ENCODE measurements at regions not wholly inside any gene's neighbourhood (a gene's known extent, or its start where the extent isn't known, plus 50 kb on each side); places are given as distances from the start of the nearest gene placed in this dataset.

GRCh38 chr1:73637264-73637663 is 560.7 kb downstream of the LRRIQ3 start:
- intact Hi-C loops (cut with DNase I) = no loop called here
- no peak for TF ChIP-seq CTCF (IDR thresholded peaks at IDR 0.05)
- Histone ChIP-seq H3K9me3 (no peaks in the 10 kb centered on the region), H3K36me3 (no peaks in the 10 kb centered on the region), H3K27ac (no peak overlapping the region), H3K4me1 (no peaks in the 10 kb centered on the region), H3K4me3 (no peak overlapping the region), H3K27me3 (no peaks in the 10 kb centered on the region)
- 64 to 68% methylated on average over 2 of the region's 2 CpGs for WGBS, 2 donors
- no peak for ATAC-seq
- DNase-seq = no peak

DNA sequence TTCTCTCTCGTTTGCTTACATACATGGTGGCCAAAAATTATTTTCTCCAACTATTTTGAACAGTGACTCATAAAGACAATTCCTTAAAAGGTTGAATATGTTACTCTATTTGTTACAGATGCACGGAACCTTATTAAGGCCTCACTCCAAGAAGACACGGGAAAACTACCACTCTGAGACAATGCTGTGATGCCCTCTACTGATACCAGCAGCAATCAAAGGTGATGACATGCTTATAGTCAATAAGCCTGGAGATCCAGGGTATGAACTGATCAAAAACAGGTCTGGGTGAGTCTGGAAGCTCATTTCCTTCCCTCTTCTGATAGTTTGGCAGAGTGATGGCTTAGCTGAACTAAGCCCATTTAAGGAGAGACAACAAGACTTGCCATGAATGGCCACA is 563.0 kb downstream of the LRRIQ3 start:
- Histone ChIP-seq H3K9me3 (no peaks in the 10 kb centered on the region), H3K27ac (no peak overlapping the region), H3K27me3 (no peaks in the 10 kb centered on the region), H3K4me1 (no peaks in the 10 kb centered on the region), H3K4me3 (no peak overlapping the region), H3K36me3 (no peaks in the 10 kb centered on the region)
- WGBS, 2 donors = 65 to 76% methylated on average over 3 of the region's 3 CpGs
- intact Hi-C loops (cut with DNase I) = no loop called here
- ATAC-seq = no peak
- DNase-seq = no peak
- TF ChIP-seq CTCF (IDR thresholded peaks at IDR 0.05) = no peak

DNA sequence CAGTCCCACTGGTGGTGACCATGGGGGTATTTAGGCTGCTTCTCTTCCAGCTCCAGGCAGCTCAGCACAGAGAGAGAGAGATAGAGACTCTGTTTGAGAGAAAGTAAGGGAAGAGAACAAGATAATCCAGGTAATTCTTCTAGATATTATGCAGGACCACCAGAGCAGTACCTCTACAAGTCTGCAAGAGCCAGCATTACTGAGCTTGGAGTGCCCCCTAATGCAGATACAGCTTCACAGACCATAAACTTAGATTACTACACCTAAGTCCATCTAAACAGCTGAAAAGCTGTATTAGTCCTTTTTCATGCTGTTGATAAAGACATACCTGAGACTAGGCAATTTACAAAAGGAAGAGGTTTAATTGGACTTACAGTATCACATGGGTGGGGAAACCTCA is 570.3 kb downstream of the LRRIQ3 start:
- intact Hi-C loops (cut with DNase I) = no loop called here
- DNase-seq = no peak
- Histone ChIP-seq H3K27me3 (no peaks in the 10 kb centered on the region), H3K9me3 (no peaks in the 10 kb centered on the region), H3K4me3 (no peak overlapping the region), H3K27ac (no peak overlapping the region), H3K36me3 (no peaks in the 10 kb centered on the region), H3K4me1 (no peaks in the 10 kb centered on the region)
- TF ChIP-seq CTCF (IDR thresholded peaks at IDR 0.05) = no peak
- ATAC-seq = no peak

DNA sequence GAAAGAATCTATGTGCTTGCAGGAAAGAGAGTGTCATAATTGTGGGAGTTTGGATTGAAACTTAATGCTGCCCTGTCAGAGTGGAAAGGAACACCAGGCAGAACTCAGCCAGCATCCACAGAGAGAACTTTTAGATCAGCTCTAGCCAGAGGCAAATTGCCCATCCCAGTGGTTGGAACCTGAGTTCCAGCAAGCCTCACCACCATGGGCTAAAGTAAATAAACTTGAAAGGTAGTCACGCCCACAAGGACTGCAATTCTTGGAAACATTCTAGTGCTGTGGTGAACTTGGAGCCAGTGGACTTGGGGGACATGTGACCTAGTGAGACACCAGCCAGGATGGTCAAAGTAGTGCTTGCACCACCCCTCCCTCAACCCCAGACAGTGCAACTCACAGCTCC is 571.6 kb downstream of the LRRIQ3 start:
- ATAC-seq (no peak), DNase-seq (no peak)
- no peak for TF ChIP-seq CTCF (IDR thresholded peaks at IDR 0.05)
- no peaks in the 10 kb centered on the region for H3K4me1 ChIP-seq
- H3K9me3 ChIP-seq = no peaks in the 10 kb centered on the region
- no peak overlapping the region for H3K4me3 ChIP-seq
- intact Hi-C loops (cut with DNase I) = no loop called here
- H3K27ac ChIP-seq = no peak overlapping the region
- 76 to 89% methylated on average over 1 of the region's 1 CpG for WGBS, 2 donors
- no peaks in the 10 kb centered on the region for H3K27me3 ChIP-seq
- H3K36me3 ChIP-seq = no peaks in the 10 kb centered on the region

GRCh38 chr1:73623946-73624345 is 574.0 kb downstream of the LRRIQ3 start:
- no peaks in the 10 kb centered on the region for H3K27me3 ChIP-seq
- WGBS, 2 donors = 67 to 72% methylated on average over 1 of the region's 1 CpG
- no peak overlapping the region for H3K27ac ChIP-seq
- no peak for TF ChIP-seq CTCF (IDR thresholded peaks at IDR 0.05)
- no peaks in the 10 kb centered on the region for H3K4me1 ChIP-seq
- intact Hi-C loops (cut with DNase I) = no loop called here
- H3K4me3 ChIP-seq = no peak overlapping the region
- no peak for ATAC-seq
- no peak for DNase-seq
- no peaks in the 10 kb centered on the region for H3K36me3 ChIP-seq
- no peaks in the 10 kb centered on the region for H3K9me3 ChIP-seq
